ENCODE measurements at regions not wholly inside any gene's neighbourhood (a gene's known extent, or its start where the extent isn't known, plus 50 kb on each side); places are given as distances from the start of the nearest gene placed in this dataset.

GRCh38 chr12:42926232-42926631, 336.7 kb upstream of the PRICKLE1 start:
- TF ChIP-seq CTCF (IDR thresholded peaks at IDR 0.05; ENCODE audit: poor library complexity) (no peak), EZH2 (IDR thresholded peaks at IDR 0.05; ENCODE audit: borderline replicate concordance) (no peak)
